Glutamatergic neuron (in vitro differentiated cells): ENCODE measurements at regions not wholly inside any gene's neighbourhood (a gene's known extent, or its start where the extent isn't known, plus 50 kb on each side); places are given as distances from the start of the nearest gene placed in this dataset.

ENCODE experiments used
- DNase-seq: peaks from one replicate; pipeline ENCODE4 v3.0.0; 2022
- H3K27ac Mint-ChIP-seq: one replicate; pipeline ENCODE4 v1.8.0; 2020; ENCODE audit warnings: mild to moderate bottlenecking, mixed read lengths, inconsistent platforms; ENCODE audit not compliant: unreplicated experiment
- H3K27me3 Mint-ChIP-seq: one replicate; pipeline ENCODE4 v1.8.0; 2020; ENCODE audit warnings: mild to moderate bottlenecking, moderate library complexity, mixed read lengths, inconsistent platforms; ENCODE audit not compliant: unreplicated experiment
- H3K36me3 Mint-ChIP-seq: one replicate; pipeline ENCODE4 v1.8.0; 2020; ENCODE audit warnings: mild to moderate bottlenecking, mixed read lengths, inconsistent platforms; ENCODE audit not compliant: unreplicated experiment
- H3K4me1 Mint-ChIP-seq: one replicate; pipeline ENCODE4 v1.8.0; 2020; ENCODE audit warnings: mild to moderate bottlenecking, low read depth, mixed read lengths, inconsistent platforms; ENCODE audit not compliant: unreplicated experiment
- H3K4me3 Mint-ChIP-seq: one replicate; pipeline ENCODE4 v1.8.0; 2020; ENCODE audit warnings: mild to moderate bottlenecking, mixed read lengths, inconsistent platforms; ENCODE audit not compliant: unreplicated experiment
- H3K9me3 Mint-ChIP-seq: one replicate; pipeline ENCODE4 v1.8.0; 2020; ENCODE audit warnings: mild to moderate bottlenecking, moderate library complexity, mixed read lengths, inconsistent platforms; ENCODE audit not compliant: unreplicated experiment
- CTCF ChIP-seq: fragments of 200-600 bp; sonication (generic); IDR thresholded peaks from one replicate; pipeline ENCODE4 v1.5.0; 2021; ENCODE audit not compliant: partially characterized antibody, unreplicated experiment

- H3K4me3 Mint-ChIP-seq: no peak overlapping the region
- DNase-seq: no peak
- H3K9me3 Mint-ChIP-seq: no peaks in the 10 kb centered on the region
- H3K27me3 Mint-ChIP-seq: no peaks in the 10 kb centered on the region
- H3K27ac Mint-ChIP-seq: no peak overlapping the region
- TF ChIP-seq CTCF: no peak
- no peaks in the 10 kb centered on the region for H3K4me1 Mint-ChIP-seq
- peaks cover 4% of the 10 kb centered on the region for H3K36me3 Mint-ChIP-seq
These were observed 929.6 kb upstream of the WWC1 start for GRCh38 chr5:167361795-167362194.

GRCh38 chr5:167363065-167363464 lies 928.4 kb upstream of the WWC1 start:
- no peak for DNase-seq
- no peak for TF ChIP-seq CTCF
- no peaks in the 10 kb centered on the region for H3K4me1 Mint-ChIP-seq
- no peaks in the 10 kb centered on the region for H3K9me3 Mint-ChIP-seq
- no peak overlapping the region for H3K4me3 Mint-ChIP-seq
- no peaks in the 10 kb centered on the region for H3K27me3 Mint-ChIP-seq
- peaks cover 4% of the 10 kb centered on the region for H3K36me3 Mint-ChIP-seq
- H3K27ac Mint-ChIP-seq: no peak overlapping the region

DNA sequence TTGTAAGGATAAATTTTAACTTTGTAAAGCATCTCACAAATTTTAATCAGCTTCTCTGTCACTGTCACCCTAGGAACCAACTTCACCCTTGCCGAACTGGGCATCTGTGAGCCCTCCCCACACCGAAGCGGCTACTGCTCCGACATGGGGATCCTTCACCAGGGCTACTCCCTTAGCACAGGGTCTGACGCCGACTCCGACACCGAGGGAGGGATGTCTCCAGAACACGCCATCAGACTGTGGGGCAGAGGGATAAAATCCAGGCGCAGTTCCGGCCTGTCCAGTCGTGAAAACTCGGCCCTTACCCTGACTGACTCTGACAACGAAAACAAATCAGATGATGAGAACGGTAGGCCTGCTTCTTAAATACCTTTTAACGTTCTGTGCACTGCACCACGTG lies 916.3 kb upstream of the WWC1 start:
- no peaks in the 10 kb centered on the region for H3K27me3 Mint-ChIP-seq
- H3K9me3 Mint-ChIP-seq: no peaks in the 10 kb centered on the region
- H3K4me3 Mint-ChIP-seq: no peak overlapping the region
- H3K27ac Mint-ChIP-seq: no peak overlapping the region
- H3K4me1 Mint-ChIP-seq: no peaks in the 10 kb centered on the region
- TF ChIP-seq CTCF: no peak
- no peaks in the 10 kb centered on the region for H3K36me3 Mint-ChIP-seq
- DNase-seq: no peak

DNA sequence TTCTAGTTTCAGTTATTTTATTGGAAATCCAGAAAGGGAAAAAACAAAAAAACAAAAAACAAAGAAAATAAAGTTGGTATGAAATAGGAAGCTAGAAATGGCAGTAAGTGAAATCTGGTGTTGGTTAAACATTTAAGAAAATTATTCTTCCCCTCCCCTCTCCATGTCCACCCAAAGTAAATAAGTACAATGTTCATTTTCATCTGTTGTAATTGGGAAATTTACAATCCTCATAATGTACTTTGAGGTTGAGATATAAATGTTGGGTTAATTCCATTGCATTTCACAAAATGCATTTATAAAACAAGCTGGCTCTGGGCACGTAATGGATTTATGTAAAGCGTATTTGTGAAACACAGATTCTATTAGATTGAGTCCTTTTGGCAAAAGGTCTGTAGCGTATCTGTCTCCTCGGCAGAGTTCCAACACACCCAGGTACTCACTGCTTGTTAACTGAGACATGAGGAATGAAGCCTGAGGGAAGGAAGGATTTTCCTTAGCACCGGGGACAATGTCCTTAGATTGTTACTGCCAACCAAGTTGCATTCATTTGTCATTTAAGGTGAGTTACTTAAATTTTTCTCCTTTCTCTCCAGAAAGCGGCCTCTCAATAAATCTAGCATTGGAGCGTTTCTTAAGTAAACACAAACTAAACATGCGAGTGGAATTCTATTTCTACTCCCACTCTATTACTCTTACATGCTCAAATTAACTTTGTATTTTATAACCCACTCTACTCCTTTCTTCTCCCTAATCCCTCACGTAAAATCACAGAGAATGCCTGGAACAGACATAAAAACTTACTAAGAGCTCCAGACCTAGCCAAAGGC lies 912.3 kb upstream of the WWC1 start:
- Mint-ChIP-seq H3K4me3 (no peak overlapping the region), H3K27me3 (no peaks in the 10 kb centered on the region), H3K9me3 (no peaks in the 10 kb centered on the region), H3K4me1 (no peaks in the 10 kb centered on the region), H3K27ac (no peak overlapping the region), H3K36me3 (no peaks in the 10 kb centered on the region)
- no peak for TF ChIP-seq CTCF
- no peak for DNase-seq

- TF ChIP-seq CTCF: no peak
These were observed 910.0 kb upstream of the WWC1 start for GRCh38 chr5:167381457-167381856.

More at GRCh38 chr5:167381457-167381856, 910.0 kb upstream of the WWC1 start:
- H3K9me3 Mint-ChIP-seq: no peaks in the 10 kb centered on the region
- no peaks in the 10 kb centered on the region for H3K4me1 Mint-ChIP-seq
- no peak for DNase-seq
- H3K36me3 Mint-ChIP-seq: no peaks in the 10 kb centered on the region
- no peak overlapping the region for H3K4me3 Mint-ChIP-seq
- no peaks in the 10 kb centered on the region for H3K27me3 Mint-ChIP-seq
- H3K27ac Mint-ChIP-seq: no peak overlapping the region
